ENCODE measurements at regions not wholly inside any gene's neighbourhood (a gene's known extent, or its start where the extent isn't known, plus 50 kb on each side); places are given as distances from the start of the nearest gene placed in this dataset.
"Not testable (repeated sequence)": the region's sequence is repeated elsewhere in the genome, so short reads cannot be mapped to it uniquely, and the experiment has no call there.

DNA sequence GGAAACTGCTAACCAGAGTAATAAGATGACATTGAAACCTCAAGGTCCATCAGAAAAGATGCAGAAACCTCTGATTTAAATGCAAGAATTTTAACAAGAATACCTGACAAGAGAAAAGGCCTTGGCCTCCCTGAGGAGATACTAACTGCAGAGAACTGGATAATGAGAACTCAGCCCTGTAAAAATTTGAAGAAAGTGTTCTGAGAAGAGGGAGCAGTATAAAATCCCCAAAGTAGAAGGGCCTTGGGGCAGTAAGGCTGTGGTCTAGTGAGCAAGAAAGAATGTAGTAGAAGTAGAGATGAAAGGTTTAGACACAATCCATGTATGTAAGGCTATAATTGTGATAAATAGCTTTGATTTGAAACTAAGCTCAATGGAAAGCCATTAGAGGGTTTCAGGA, 394.1 kb downstream of the ZBBX start:
- DNase-seq = no peak

GRCh38 chr3:166975796-166976195, 404.3 kb downstream of the ZBBX start:
- DNase-seq = not testable (repeated sequence)

GRCh38 chr3:166967714-166968113, 412.4 kb downstream of the ZBBX start:
- DNase-seq = not testable (repeated sequence)

DNA sequence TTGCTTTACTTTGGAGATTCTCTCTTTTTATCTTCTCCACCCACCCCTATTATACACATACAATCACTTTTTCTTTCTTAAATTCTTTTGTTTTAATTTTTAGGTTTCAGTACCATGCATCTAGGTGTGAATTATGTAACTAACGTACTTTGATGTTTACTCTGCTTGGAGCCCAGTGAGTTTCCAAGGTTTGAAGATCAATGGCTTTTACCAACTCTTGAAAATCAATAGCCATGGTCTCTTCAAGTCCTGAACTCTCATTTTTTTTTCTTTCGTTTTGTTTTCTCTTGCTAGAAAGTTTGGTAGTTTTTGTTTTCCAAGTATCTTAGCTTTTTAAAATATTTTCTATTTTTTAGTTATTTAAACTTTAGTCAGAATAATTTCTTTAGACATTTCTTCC, 417.2 kb downstream of the ZBBX start:
- no peak for DNase-seq

DNA sequence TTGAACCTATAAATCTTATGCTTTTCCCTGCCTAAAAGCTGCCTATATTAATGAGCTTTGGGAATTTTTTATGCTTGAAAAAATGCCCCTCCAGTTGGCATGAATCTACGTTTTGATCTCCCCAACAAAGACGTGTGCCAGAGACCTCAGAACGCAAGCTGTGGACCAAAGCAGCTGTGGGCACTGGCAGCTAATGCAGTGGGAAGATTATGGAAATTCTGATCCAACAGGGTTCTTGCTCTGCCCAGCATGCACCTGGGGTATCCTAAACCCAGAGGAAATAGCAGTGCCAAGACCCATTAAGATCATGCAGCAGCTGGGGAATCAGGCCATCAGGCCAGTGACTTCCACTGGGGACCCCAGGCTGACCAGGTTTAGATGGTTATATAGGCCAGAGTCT, 423.0 kb downstream of the ZBBX start:
- no peak for DNase-seq

DNA sequence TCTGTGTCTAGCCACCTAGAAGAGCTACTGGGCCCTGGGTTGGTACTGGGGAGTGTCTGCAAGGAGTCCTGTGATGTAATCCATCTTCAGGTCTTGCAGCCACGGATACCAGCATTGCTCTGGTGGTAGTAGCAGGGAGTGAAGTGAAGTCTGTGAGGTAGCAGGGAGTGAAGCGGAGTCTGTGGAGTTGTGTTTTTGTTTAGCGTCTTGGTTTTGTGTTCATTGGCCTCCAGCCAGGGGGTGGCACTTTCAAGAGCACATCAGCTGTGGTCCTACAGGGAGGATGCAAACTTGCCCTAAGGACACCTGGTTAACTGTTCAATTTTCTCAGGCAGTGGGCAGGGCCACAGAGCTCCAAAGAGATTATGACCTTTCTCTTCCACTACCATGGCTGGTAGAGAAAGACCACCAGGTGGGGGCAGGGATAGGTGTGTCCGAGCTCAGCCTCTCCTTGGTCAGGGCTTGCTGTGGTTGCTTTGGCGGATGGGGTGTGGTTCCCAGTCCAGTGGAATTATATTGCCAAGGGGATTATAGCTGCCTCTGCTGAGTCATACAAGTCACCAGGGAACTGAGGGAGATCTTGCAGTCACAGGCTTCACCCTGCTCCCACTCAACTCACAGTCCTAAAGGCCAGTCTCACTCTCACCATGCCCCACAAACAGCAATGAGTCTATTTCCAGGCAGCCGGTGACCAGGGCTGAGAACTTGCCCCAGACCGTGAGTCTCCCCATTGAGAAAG, 424.7 kb downstream of the ZBBX start:
- DNase-seq = no peak

DNA sequence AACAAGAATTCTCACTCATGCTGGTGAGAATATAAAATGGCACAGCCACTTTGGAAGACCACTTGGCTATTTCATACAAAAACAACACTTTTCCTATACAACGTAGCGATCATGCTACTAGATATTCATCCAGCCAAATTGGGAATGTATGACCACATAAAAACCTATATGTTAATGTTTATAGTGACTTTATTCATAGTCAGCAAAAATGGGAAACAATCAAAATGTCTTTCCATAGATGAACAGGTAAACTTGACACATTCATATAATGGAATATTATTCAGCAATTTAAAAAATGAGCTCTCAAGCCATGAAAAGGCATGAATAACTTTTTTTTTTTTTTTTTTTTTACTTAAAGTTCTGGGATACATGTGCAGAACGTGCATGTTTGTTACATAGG, 445.2 kb downstream of the ZBBX start:
- DNase-seq = no peak

DNA sequence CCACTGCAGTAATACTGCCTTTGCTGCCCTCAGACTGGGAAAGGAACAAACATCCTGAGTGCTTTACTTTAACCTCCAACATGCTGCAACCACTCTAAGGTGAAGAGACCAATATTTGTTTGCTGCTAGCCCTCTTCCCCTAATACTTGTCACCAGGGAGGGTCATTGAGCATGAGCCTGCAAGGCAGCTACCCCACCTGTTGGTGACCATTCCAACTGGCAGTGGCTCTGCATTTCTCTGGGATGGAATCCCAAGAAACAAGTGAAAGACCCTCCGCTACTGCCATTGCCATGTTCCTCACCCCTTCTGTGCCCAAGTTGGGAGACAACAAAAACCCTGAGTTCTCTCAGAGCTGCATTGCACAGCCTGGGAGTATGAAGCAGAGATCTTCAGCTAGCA, 462.7 kb downstream of the ZBBX start:
- DNase-seq = no peak

GRCh38 chr3:166902374-166902773, 477.7 kb downstream of the ZBBX start:
- no peak for DNase-seq

GRCh38 chr3:166900866-166901577, 479.1 kb downstream of the ZBBX start:
- DNase-seq = no peak

DNA sequence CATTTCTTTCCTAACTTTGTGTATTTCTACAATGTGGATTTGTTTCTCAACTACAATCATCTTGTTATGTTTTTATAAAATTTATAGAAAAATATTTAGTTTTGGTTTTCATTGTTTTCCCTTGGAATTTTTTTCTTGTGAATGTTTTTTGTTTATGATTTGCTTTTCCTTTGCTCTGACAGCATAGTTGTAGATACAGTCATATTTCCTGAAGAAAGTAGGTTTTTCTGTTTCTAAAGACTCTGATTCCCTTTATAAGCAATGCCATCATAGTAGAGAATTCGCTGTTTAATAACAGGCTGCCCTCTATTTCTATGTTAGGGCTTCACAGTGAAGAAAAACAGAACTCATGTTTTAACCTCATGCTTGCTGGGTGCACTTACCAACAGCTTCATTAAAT, 482.3 kb downstream of the ZBBX start:
- DNase-seq = no peak

DNA sequence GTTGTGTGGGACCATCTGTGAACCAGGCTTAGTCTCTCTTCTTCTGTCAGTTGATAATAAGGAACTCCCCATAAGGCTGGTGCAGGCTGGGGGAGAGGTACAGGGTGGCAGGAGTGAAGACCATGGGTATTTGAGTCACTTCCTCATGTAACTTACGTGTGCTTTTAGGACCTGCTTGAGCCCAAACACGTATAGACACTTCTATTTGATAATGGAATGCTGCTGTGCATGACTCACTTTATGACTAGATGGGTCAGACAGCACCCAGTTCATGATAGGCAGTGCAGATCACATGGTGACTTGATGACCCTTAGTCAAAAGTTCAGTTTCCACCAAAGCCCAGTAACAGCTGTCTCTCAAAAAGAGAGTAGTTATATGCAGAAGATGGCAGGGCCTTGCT, 490.9 kb downstream of the ZBBX start:
- DNase-seq = no peak

DNA sequence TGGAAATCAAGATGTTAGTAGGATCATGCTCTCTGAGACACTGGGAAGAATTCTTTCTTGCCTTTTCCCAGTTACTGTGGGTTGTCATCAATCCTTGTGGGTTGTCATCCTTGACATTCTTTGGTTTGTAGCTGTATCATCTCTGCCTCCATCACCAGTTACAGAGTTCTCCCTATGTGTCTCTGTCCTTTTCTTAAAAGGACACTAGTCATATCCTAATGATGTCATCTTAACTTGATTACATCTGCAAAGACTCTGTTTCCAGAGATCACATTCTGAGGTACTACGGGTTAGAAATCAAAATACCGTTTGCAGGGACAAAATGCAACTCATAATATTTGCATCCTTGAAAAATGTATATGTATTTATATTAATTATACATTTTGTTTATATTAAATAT, 500.4 kb downstream of the ZBBX start:
- DNase-seq = no peak

GRCh38 chr3:166877971-166878370, 502.1 kb downstream of the ZBBX start:
- no peak for DNase-seq

DNA sequence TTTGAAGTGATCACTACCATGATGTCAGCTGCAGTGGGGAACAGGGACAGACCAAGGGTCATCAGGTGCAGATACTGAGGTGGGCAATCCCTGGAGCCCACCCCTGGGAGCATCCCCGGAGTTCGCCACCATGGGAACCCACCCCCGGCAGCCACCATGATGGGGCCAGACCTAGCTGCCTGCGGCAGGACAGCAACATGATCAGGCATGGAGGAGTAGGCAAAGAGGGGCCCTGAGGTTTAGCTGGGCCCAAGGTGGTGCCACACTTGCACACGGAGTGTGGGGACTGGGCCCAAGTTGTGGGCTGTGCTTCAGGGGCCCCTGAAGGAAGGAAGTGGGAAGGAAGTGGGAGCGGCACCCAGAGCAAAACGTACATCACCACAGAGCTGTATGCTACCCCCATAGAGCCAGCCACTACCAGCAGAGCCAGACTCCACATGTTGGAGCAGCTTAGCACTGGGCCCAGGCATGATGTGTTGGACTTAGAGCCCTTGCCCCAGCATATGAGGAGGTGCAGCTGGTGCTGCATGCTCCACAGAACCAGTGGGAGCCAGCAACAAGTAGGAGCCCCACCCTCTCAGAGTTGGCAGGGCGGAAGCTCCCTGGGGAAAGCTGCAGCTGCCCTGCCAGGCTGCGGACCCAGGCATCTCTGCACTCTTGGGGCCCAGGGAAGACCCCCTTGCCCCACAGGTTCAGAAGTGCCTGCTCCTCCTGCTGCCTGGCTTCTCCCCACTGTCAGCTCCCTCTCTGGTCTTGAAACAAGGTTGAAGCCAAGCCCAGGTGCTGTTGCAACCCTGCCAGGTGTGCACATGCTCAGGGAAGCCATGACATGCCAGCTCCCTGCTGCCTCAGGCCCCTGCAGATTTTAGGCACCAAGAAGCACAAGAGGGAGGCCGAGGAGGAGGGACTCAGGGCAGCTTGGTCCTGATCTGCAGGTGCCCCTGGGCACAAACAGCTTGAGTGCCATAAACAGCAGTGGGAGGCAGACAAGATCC, 515.3 kb downstream of the ZBBX start:
- DNase-seq = no peak

DNA sequence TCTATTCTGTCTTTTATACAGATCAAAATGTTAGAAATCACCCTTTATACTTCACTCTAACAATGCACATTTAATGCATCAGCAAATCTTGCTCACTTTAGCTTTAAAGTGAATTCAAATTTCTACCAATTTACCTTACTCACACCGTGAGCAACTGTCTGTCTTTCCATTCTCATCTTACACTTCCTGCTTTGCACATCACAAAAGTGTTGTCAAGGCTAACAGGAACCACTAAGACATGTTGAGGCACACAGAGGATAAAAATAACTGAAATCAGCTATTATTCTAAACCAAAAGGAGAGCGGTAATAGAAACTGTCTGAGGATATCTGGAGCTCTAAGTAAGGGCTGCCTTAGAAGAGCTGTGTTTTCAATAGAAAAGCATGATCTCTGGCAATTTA, 519.9 kb downstream of the ZBBX start:
- DNase-seq = no peak

- no peak for DNase-seq
Measured at GRCh38 chr3:166844329-166844728, 535.8 kb downstream of the ZBBX start.

GRCh38 chr3:166842784-166843183, 537.3 kb downstream of the ZBBX start:
- not testable (repeated sequence) for DNase-seq

GRCh38 chr3:166837535-166837934, 542.6 kb downstream of the ZBBX start:
- no peak for DNase-seq

DNA sequence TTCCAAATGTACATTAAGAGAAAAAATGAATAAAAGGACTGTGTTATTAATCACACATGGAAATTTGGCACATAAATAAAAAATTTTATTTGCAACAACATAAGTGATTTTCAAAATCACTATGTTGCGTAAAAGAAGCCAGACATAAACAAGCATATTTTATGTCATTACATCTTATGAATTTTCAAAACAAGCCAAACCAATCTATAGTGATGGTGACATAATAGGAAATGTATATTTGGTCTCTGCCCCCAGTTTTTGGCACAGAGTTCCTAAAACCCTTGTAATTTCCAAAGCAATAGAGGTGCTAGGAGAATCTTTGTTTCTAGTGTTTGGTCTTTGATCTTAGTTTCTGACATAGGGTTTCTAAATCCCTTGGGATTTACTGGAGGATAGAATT, 543.3 kb downstream of the ZBBX start:
- DNase-seq = no peak

DNA sequence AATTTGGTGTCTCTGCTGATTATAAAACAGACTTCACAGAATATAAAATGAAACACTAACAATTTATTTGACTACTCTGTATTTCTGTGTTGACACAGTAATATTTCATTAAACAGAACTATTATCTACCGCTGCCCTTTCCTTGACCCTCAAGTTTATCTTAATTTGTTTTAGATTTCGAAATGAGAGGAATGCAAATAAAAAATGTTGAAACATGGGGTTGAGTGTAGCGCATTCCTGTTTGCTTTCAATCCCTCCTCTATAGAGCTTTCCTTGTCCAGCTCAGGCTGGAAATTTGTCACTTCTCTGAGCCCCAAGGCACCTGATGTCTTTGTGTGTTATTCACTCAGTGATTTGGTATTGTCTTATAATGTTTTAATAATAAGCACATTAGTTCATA, 550.2 kb downstream of the ZBBX start:
- DNase-seq = no peak

- DNase-seq = no peak
Measured at GRCh38 chr3:166818464-166818863, 561.6 kb downstream of the ZBBX start.

GRCh38 chr3:166817269-166817668, 562.8 kb downstream of the ZBBX start:
- DNase-seq = not testable (repeated sequence)
